Nucleus accumbens (tissue), 56 donors: ENCODE measurements at regions not wholly inside any gene's neighbourhood (a gene's known extent, or its start where the extent isn't known, plus 50 kb on each side); places are given as distances from the start of the nearest gene placed in this dataset.
"Not testable (repeated sequence)": the region's sequence is repeated elsewhere in the genome, so short reads cannot be mapped to it uniquely, and the experiment has no call there.

Source experiments
- DNase-seq, 56 donors: peaks; one replicate each; lab custom pipeline; 2025; lab: John Stamatoyannopoulos, UW

- DNase-seq: peak in 1 of 56 donors; percentile 1
Observed at GRCh38 chr16:87198328-87198832, 118.8 kb downstream of the C16orf95 start.

GRCh38 chr16:87198881-87199280 is 118.3 kb downstream of the C16orf95 start:
- no peak for DNase-seq

GRCh38 chr16:87199379-87199778 is 117.8 kb downstream of the C16orf95 start:
- no peak for DNase-seq

- DNase-seq: no peak
Observed at GRCh38 chr16:87199901-87200300, 117.3 kb downstream of the C16orf95 start.

GRCh38 chr16:87200637-87201036 is 116.6 kb downstream of the C16orf95 start:
- DNase-seq: no peak

- DNase-seq: peak in 27 of 56 donors; percentile 0 to 70 (median 21)
Observed at GRCh38 chr16:87201052-87201451, 116.1 kb downstream of the C16orf95 start.

GRCh38 chr16:87201790-87202189 is 115.4 kb downstream of the C16orf95 start:
- DNase-seq: no peak

GRCh38 chr16:87202346-87202745 is 114.8 kb downstream of the C16orf95 start:
- no peak for DNase-seq

- peak in 20 of 56 donors; percentile 2 to 56 (median 12) for DNase-seq
Observed at GRCh38 chr16:87203060-87203656, 114.0 kb downstream of the C16orf95 start.

- no peak for DNase-seq
Observed at GRCh38 chr16:87206646-87207451, 110.3 kb downstream of the C16orf95 start.

- no peak for DNase-seq
Observed at GRCh38 chr16:87207509-87207908, 109.7 kb downstream of the C16orf95 start.

GRCh38 chr16:87207965-87208364 is 109.2 kb downstream of the C16orf95 start:
- DNase-seq: no peak

- DNase-seq: not testable (repeated sequence)
Observed at GRCh38 chr16:87208968-87209367, 108.2 kb downstream of the C16orf95 start.

GRCh38 chr16:87209808-87210512 is 107.2 kb downstream of the C16orf95 start:
- DNase-seq: no peak

- DNase-seq: no peak
Observed at GRCh38 chr16:87210894-87211293, 106.3 kb downstream of the C16orf95 start.

- no peak for DNase-seq
Observed at GRCh38 chr16:87212026-87212425, 105.2 kb downstream of the C16orf95 start.

- no peak for DNase-seq
Observed at GRCh38 chr16:87213536-87213935, 103.7 kb downstream of the C16orf95 start.

- peak in 23 of 56 donors; percentile 6 to 47 (median 18) for DNase-seq
Observed at GRCh38 chr16:87216148-87216840, 100.9 kb downstream of the C16orf95 start.

- no peak for DNase-seq
Observed at GRCh38 chr16:87216841-87217275, 100.3 kb downstream of the C16orf95 start.

GRCh38 chr16:87217802-87218201 is 99.4 kb downstream of the C16orf95 start:
- not testable (repeated sequence) for DNase-seq
